ENCODE measurements at regions not wholly inside any gene's neighbourhood (a gene's known extent, or its start where the extent isn't known, plus 50 kb on each side); places are given as distances from the start of the nearest gene placed in this dataset.

DNA sequence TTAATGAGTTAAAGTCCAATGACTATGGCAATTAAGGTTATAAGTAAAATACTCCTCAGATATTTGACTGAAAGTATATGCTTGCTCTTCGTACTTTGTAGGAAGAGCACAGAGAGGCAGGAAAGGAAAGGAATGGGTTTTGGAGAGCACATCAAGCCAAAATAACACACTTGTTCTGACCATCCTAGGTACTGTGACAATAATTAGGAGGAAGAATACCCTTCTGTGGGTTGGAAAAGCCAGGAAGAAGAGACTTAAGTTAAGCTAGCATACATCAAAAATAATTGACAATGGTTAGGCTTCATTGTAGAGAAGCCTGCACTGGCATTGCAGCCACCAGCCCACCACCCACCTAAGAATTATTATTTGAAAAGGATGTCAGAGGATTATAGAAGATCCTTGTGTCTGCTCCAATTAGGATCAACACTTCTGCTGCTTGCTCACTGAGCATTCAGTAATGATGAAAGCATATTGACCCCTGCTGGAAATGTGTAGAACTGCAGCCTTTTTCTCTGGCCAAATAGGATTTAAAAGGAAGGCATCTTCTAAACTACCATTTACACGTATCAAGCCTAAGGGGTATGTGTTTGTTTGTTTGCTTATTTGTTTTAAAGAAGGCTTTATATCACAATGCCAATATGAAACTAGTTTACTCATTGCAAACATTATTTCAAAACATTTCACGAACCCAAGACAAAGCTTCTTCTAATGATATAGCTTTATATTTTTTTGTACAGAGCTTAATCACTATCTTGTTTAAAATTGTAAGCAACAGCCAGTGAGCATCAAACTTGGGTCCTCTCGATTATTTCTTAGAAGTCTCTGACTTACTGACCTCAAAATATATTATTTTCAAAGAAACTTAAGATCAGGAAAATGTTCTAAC lies 286.2 kb upstream of the TET2 start:
- DNase-seq = peak; percentile 47 to 84 (median 69)
- no peak overlapping the region for H3K4me3 ChIP-seq
- TF ChIP-seq, protein P1, sequence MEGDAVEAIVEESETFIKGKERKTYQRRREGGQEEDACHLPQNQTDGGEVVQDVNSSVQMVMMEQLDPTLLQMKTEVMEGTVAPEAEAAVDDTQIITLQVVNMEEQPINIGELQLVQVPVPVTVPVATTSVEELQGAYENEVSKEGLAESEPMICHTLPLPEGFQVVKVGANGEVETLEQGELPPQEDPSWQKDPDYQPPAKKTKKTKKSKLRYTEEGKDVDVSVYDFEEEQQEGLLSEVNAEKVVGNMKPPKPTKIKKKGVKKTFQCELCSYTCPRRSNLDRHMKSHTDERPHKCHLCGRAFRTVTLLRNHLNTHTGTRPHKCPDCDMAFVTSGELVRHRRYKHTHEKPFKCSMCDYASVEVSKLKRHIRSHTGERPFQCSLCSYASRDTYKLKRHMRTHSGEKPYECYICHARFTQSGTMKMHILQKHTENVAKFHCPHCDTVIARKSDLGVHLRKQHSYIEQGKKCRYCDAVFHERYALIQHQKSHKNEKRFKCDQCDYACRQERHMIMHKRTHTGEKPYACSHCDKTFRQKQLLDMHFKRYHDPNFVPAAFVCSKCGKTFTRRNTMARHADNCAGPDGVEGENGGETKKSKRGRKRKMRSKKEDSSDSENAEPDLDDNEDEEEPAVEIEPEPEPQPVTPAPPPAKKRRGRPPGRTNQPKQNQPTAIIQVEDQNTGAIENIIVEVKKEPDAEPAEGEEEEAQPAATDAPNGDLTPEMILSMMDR (IDR thresholded peaks at IDR 0.05) = peak; percentile 82 to 95 (median 90)
- no peak for TF ChIP-seq POLR2A (IDR thresholded peaks at IDR 0.05)
- H3K36me3 ChIP-seq (replicated peaks in 1 of 2) = no peaks in the 10 kb centered on the region
- H3K9me3 ChIP-seq (replicated peaks in 1 of 3) = no peaks in the 10 kb centered on the region
- H3K27me3 ChIP-seq = no peaks in the 10 kb centered on the region
- no peaks in the 10 kb centered on the region for H3K4me1 ChIP-seq (replicated peaks in 1 of 2)
- 23 to 27% (median 26%) methylated on average over 4 of the region's 4 CpGs for WGBS, 4 donors
- intact Hi-C loops (cut with DNase I) = no loop called here
- no peak overlapping the region for H3K27ac ChIP-seq

DNA sequence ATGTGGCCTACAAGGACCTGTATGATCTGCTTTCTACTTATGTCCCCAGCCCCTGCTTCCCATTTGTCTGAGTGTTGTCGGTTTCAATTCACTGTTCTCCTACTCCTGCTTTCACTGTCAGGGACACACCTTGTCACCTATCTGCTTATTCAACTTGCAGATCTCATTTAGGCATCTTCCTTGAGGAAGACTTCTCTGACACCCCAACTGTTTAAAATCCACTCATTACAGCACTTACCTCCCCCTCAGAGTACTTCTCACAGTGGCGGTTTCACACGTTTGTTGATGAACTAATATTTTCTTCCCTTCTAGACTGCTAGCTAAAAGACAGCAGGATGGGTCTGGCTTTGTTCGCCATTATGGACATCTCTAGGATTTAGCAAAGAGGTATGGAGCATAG lies 279.9 kb upstream of the TET2 start:
- H3K4me3 ChIP-seq = no peak overlapping the region
- H3K27me3 ChIP-seq = no peaks in the 10 kb centered on the region
- WGBS, 4 donors = 77 to 86% (median 84%) methylated on average over 4 of the region's 4 CpGs
- H3K4me1 ChIP-seq (replicated peaks in 1 of 2) = no peaks in the 10 kb centered on the region
- no peak overlapping the region for H3K27ac ChIP-seq
- no peak for DNase-seq
- H3K9me3 ChIP-seq (replicated peaks in 1 of 3) = no peaks in the 10 kb centered on the region
- no peaks in the 10 kb centered on the region for H3K36me3 ChIP-seq (replicated peaks in 1 of 2)
- intact Hi-C loops (cut with DNase I) = no loop called here
- TF ChIP-seq, protein P1 (IDR thresholded peaks at IDR 0.05) = no peak
- no peak for TF ChIP-seq POLR2A (IDR thresholded peaks at IDR 0.05)

- Histone ChIP-seq H3K27me3 (no peaks in the 10 kb centered on the region), H3K4me1 (replicated peaks in 1 of 2) (no peaks in the 10 kb centered on the region), H3K9me3 (replicated peaks in 1 of 3) (no peaks in the 10 kb centered on the region), H3K27ac (no peak overlapping the region), H3K36me3 (replicated peaks in 1 of 2) (no peaks in the 10 kb centered on the region), H3K4me3 (no peak overlapping the region)
- TF ChIP-seq, protein P1 (IDR thresholded peaks at IDR 0.05) = no peak
- no peak for TF ChIP-seq POLR2A (IDR thresholded peaks at IDR 0.05)
- DNase-seq = no peak
- intact Hi-C loops (cut with DNase I) = no loop called here
Observed at GRCh38 chr4:104868533-104868932, 278.1 kb upstream of the TET2 start.

- Histone ChIP-seq H3K4me1 (replicated peaks in 1 of 2) (no peaks in the 10 kb centered on the region), H3K4me3 (no peak overlapping the region), H3K36me3 (replicated peaks in 1 of 2) (no peaks in the 10 kb centered on the region), H3K9me3 (replicated peaks in 1 of 3) (no peaks in the 10 kb centered on the region), H3K27me3 (no peaks in the 10 kb centered on the region), H3K27ac (no peak overlapping the region)
- TF ChIP-seq, protein P1 (IDR thresholded peaks at IDR 0.05) = no peak
- TF ChIP-seq POLR2A (IDR thresholded peaks at IDR 0.05) = no peak
- 66 to 86% (median 77%) methylated on average over 2 of the region's 2 CpGs for WGBS, 4 donors
- no peak for DNase-seq
- intact Hi-C loops (cut with DNase I) = no loop called here
Observed at GRCh38 chr4:104868958-104869357, 277.7 kb upstream of the TET2 start.

Measured in adrenal gland (tissue), 9 donors.